CD4-positive, alpha-beta T cell (primary cell): ENCODE measurements at regions not wholly inside any gene's neighbourhood (a gene's known extent, or its start where the extent isn't known, plus 50 kb on each side); places are given as distances from the start of the nearest gene placed in this dataset.

ENCODE experiments used
- ATAC-seq: fragments of 200-7000 bp; cut with Tn5 transposase; one replicate; pipeline ENCODE4 v1.10.0; 2022; ENCODE audit warnings: mild to moderate bottlenecking; ENCODE audit not compliant: poor library complexity
- CTCF ChIA-PET: fragments of 350-600 bp; sonication (Branson Sonifier 250); formaldehyde crosslinking; loops from one replicate; lab custom pipeline; 2021; ENCODE audit warnings: antibody characterized with exemption, inconsistent platforms; lab: Charles Lee
- POLR2A ChIA-PET: fragments of 350-600 bp; sonication (Branson Sonifier 250); formaldehyde crosslinking; loops from one replicate; lab custom pipeline; 2021; ENCODE audit warnings: antibody characterized with exemption, inconsistent platforms; lab: Charles Lee
- DNase-seq, 14 experiments: peaks; one replicate each; pipeline ENCODE4 v3.0.0-alpha.2; 2013 to 2020; ENCODE audit warnings: mixed read lengths in 2 of 14
- H3K27ac ChIP-seq, 2 donors: one replicate each; pipeline versions ENCODE4 v1.5.1 to v1.7.0; 2013; ENCODE audit warnings: low read length in 2 of 2, low read depth in 1 of 2, mild to moderate bottlenecking in 1 of 2
- H3K27me3 ChIP-seq, 2 experiments: 1 replicate in 1 of 2; 2 replicates in 1 of 2; pipeline versions ENCODE4 v1.6.1 to v1.7.0; 2013; ENCODE audit warnings: low read length in 2 of 2, control low read depth in 1 of 2, mild to moderate bottlenecking in 1 of 2, moderate library complexity in 1 of 2; ENCODE audit not compliant: insufficient read depth in 2 of 2, control insufficient read depth in 1 of 2
- H3K36me3 ChIP-seq: one replicate; pipeline ENCODE4 v1.6.1; 2013; ENCODE audit warnings: low read length, control low read depth; ENCODE audit not compliant: insufficient read depth
- H3K4me1 ChIP-seq: one replicate; pipeline ENCODE4 v1.6.1; 2013; ENCODE audit warnings: low read length, control low read depth; ENCODE audit not compliant: insufficient read depth
- H3K4me3 ChIP-seq: one replicate; pipeline ENCODE4 v1.5.1; 2013; ENCODE audit warnings: mild to moderate bottlenecking, low read length, moderate library complexity
- H3K9me3 ChIP-seq, 2 experiments: 1 replicate in 1 of 2; 2 replicates in 1 of 2; pipeline versions ENCODE4 v1.6.1 to v1.7.0; 2013; ENCODE audit warnings: low read length in 2 of 2, mild to moderate bottlenecking in 2 of 2, control low read depth in 1 of 2, moderate library complexity in 1 of 2; ENCODE audit not compliant: control insufficient read depth in 1 of 2, insufficient read depth in 1 of 2
- H3K27ac Mint-ChIP-seq: one replicate; pipeline ENCODE4 v1.8.0; 2020; ENCODE audit warnings: mixed read lengths
- H3K27me3 Mint-ChIP-seq: one replicate; pipeline ENCODE4 v1.8.0; 2021; ENCODE audit warnings: mixed read lengths
- H3K36me3 Mint-ChIP-seq: one replicate; pipeline ENCODE4 v1.8.0; 2021; ENCODE audit warnings: low read depth, mixed read lengths
- H3K4me1 Mint-ChIP-seq: one replicate; pipeline ENCODE4 v1.8.0; 2021; ENCODE audit warnings: low read depth, mixed read lengths
- H3K4me3 Mint-ChIP-seq: one replicate; pipeline ENCODE4 v1.8.0; 2020; ENCODE audit warnings: mild to moderate bottlenecking, mixed read lengths
- H3K9me3 Mint-ChIP-seq: one replicate; pipeline ENCODE4 v1.8.0; 2020; ENCODE audit warnings: mixed read lengths
- CTCF ChIP-seq: fragments of 200-600 bp; IDR thresholded peaks from one replicate; pipeline ENCODE4 v1.8.0; 2022; ENCODE audit warnings: antibody characterized with exemption, mild to moderate bottlenecking
- intact Hi-C, 2 experiments: fragments of 100-400 bp; cut with DNase I in 1 of 2; cut with micrococcal nuclease in 1 of 2; formaldehyde crosslinking; loops; one replicate each; pipeline versions ENCODE4 v1.15.1 to v1.9.0; 2023 to 2025; cut with DNase I, micrococcal nuclease

- H3K27ac ChIP-seq: no peak overlapping the region
- H3K4me1 ChIP-seq: no peaks in the 10 kb centered on the region
- H3K27ac Mint-ChIP-seq: no peak overlapping the region
- H3K4me3 ChIP-seq: no peak overlapping the region
- no peak for DNase-seq
- H3K36me3 ChIP-seq: no peaks in the 10 kb centered on the region
- TF ChIP-seq CTCF: no peak
- no peaks in the 10 kb centered on the region for H3K27me3 ChIP-seq
- no peak overlapping the region for H3K4me3 Mint-ChIP-seq
- intact Hi-C loops: no loop called here
- POLR2A ChIA-PET: no interaction called here
- H3K36me3 Mint-ChIP-seq: no peaks in the 10 kb centered on the region
- H3K4me1 Mint-ChIP-seq: no peaks in the 10 kb centered on the region
- no peak for ATAC-seq
- CTCF ChIA-PET: no interaction called here
- no peaks in the 10 kb centered on the region for H3K9me3 ChIP-seq
- no peaks in the 10 kb centered on the region for H3K27me3 Mint-ChIP-seq
- no peaks in the 10 kb centered on the region for H3K9me3 Mint-ChIP-seq
Measured at GRCh38 chr4:13891544-13891939, 264.0 kb upstream of the BOD1L1 start.

GRCh38 chr4:13892739-13893105 lies 265.2 kb upstream of the BOD1L1 start:
- Mint-ChIP-seq H3K36me3 (no peaks in the 10 kb centered on the region), H3K9me3 (no peaks in the 10 kb centered on the region), H3K27ac (no peak overlapping the region), H3K4me1 (no peaks in the 10 kb centered on the region), H3K27me3 (no peaks in the 10 kb centered on the region), H3K4me3 (no peak overlapping the region)
- no peak for ATAC-seq
- H3K27ac ChIP-seq: no peak overlapping the region
- no peaks in the 10 kb centered on the region for H3K9me3 ChIP-seq
- ChIA-PET CTCF (no interaction called here), POLR2A (no interaction called here)
- no peaks in the 10 kb centered on the region for H3K36me3 ChIP-seq
- H3K27me3 ChIP-seq: no peaks in the 10 kb centered on the region
- no peak for DNase-seq
- TF ChIP-seq CTCF: no peak
- no peaks in the 10 kb centered on the region for H3K4me1 ChIP-seq
- no peak overlapping the region for H3K4me3 ChIP-seq
- intact Hi-C loops: no loop called here

GRCh38 chr4:13893211-13893610 lies 265.7 kb upstream of the BOD1L1 start:
- no peak overlapping the region for H3K27ac Mint-ChIP-seq
- TF ChIP-seq CTCF: no peak
- no peaks in the 10 kb centered on the region for H3K36me3 ChIP-seq
- no peaks in the 10 kb centered on the region for H3K36me3 Mint-ChIP-seq
- no peak overlapping the region for H3K4me3 Mint-ChIP-seq
- no peaks in the 10 kb centered on the region for H3K4me1 ChIP-seq
- H3K4me3 ChIP-seq: no peak overlapping the region
- H3K9me3 ChIP-seq: no peaks in the 10 kb centered on the region
- no peak overlapping the region for H3K27ac ChIP-seq
- H3K4me1 Mint-ChIP-seq: no peaks in the 10 kb centered on the region
- no peak for DNase-seq
- intact Hi-C loops: no loop called here
- POLR2A ChIA-PET: no interaction called here
- CTCF ChIA-PET: no interaction called here
- no peak for ATAC-seq
- no peaks in the 10 kb centered on the region for H3K27me3 Mint-ChIP-seq
- no peaks in the 10 kb centered on the region for H3K27me3 ChIP-seq
- no peaks in the 10 kb centered on the region for H3K9me3 Mint-ChIP-seq
